DOHH2 (cell line): ENCODE measurements at regions not wholly inside any gene's neighbourhood (a gene's known extent, or its start where the extent isn't known, plus 50 kb on each side); places are given as distances from the start of the nearest gene placed in this dataset.

Source experiments
- H3F3A ChIP-seq: fragments of 200-600 bp; sonication (generic), shearing (Covaris generic); 2 replicates; pipeline ENCODE4 v1.6.0; 2016; ENCODE audit warnings: antibody characterized with exemption, mild to moderate bottlenecking; ENCODE audit not compliant: control insufficient read depth, insufficient read depth
- H3K27ac ChIP-seq: fragments of 200-600 bp; sonication (generic); 2 replicates; pipeline ENCODE4 v1.5.1; 2014; ENCODE audit warnings: low read depth, mild to moderate bottlenecking, low read length, moderate library complexity
- H3K27me3 ChIP-seq: fragments of 200-600 bp; sonication (generic); 2 replicates; pipeline ENCODE4 v1.6.1; 2014; ENCODE audit warnings: mild to moderate bottlenecking, low read length, mixed read lengths; ENCODE audit not compliant: control insufficient read depth
- H3K36me3 ChIP-seq: fragments of 200-600 bp; sonication (generic); 2 replicates; pipeline ENCODE4 v1.6.1; 2014; ENCODE audit warnings: mild to moderate bottlenecking, low read length, moderate library complexity, mixed read lengths; ENCODE audit not compliant: control insufficient read depth
- H3K4me1 ChIP-seq: fragments of 200-600 bp; sonication (generic); 2 replicates; pipeline ENCODE4 v1.6.1; 2014; ENCODE audit warnings: mild to moderate bottlenecking, low read length, mixed read lengths; ENCODE audit not compliant: control insufficient read depth
- H3K4me2 ChIP-seq: fragments of 200-600 bp; sonication (generic); 2 replicates; pipeline ENCODE4 v1.6.0; 2014; ENCODE audit warnings: mild to moderate bottlenecking, low read length, moderate library complexity
- H3K4me3 ChIP-seq: fragments of 200-600 bp; sonication (generic); 2 replicates; pipeline ENCODE4 v1.5.1; 2014; ENCODE audit warnings: mild to moderate bottlenecking, low read length, mixed read lengths
- H3K79me2 ChIP-seq: fragments of 200-600 bp; sonication (generic); 2 replicates; pipeline ENCODE4 v1.6.1; 2014; ENCODE audit warnings: mild to moderate bottlenecking, low read length, mixed read lengths; ENCODE audit not compliant: control insufficient read depth
- H3K9me2 ChIP-seq: fragments of 200-600 bp; sonication (generic); replicated peaks from 2 replicates; pipeline ENCODE4 v1.6.1; 2014; ENCODE audit warnings: mild to moderate bottlenecking, low read length, mixed read lengths; ENCODE audit not compliant: control insufficient read depth
- H3K9me3 ChIP-seq: fragments of 200-600 bp; sonication (generic); 2 replicates; pipeline ENCODE4 v1.6.1; 2014; ENCODE audit warnings: antibody characterized with exemption, low read length, mixed read lengths; ENCODE audit not compliant: control insufficient read depth, insufficient read depth
- H4K20me1 ChIP-seq: fragments of 200-600 bp; sonication (generic); 2 replicates; pipeline ENCODE4 v1.6.0; 2014; ENCODE audit warnings: low read depth, mild to moderate bottlenecking, antibody characterized with exemption, low read length, moderate library complexity; ENCODE audit not compliant: control insufficient read depth, insufficient read depth
- EZH2phosphoT487 ChIP-seq: fragments of 200-600 bp; sonication (generic); IDR thresholded peaks from 2 replicates; pipeline ENCODE4 v1.6.1; 2017; ENCODE audit warnings: borderline replicate concordance, mild to moderate bottlenecking, antibody characterized with exemption, low read length, moderate library complexity, mixed read lengths
- TF ChIP-seq, protein P1 (sequence below): fragments of 200-600 bp; sonication (generic); IDR thresholded peaks from one replicate; pipeline ENCODE4 v1.5.1; 2014; ENCODE audit warnings: antibody characterized with exemption, mild to moderate bottlenecking, low read depth, low read length; ENCODE audit not compliant: poor library complexity, severe bottlenecking

GRCh38 chr3:161890147-161890625, 393.6 kb downstream of the OTOL1 start:
- Histone ChIP-seq H3K27ac (no peak overlapping the region), H4K20me1 (no peaks in the 10 kb centered on the region), H3K27me3 (no peaks in the 10 kb centered on the region), H3K4me1 (no peaks in the 10 kb centered on the region), H3K79me2 (no peaks in the 10 kb centered on the region), H3K36me3 (no peaks in the 10 kb centered on the region), H3K4me3 (no peak overlapping the region), H3K4me2 (no peak overlapping the region), H3F3A (no peaks in the 10 kb centered on the region), H3K9me3 (no peaks in the 10 kb centered on the region), H3K9me2 (no peaks in the 10 kb centered on the region)
- TF ChIP-seq, protein P1, sequence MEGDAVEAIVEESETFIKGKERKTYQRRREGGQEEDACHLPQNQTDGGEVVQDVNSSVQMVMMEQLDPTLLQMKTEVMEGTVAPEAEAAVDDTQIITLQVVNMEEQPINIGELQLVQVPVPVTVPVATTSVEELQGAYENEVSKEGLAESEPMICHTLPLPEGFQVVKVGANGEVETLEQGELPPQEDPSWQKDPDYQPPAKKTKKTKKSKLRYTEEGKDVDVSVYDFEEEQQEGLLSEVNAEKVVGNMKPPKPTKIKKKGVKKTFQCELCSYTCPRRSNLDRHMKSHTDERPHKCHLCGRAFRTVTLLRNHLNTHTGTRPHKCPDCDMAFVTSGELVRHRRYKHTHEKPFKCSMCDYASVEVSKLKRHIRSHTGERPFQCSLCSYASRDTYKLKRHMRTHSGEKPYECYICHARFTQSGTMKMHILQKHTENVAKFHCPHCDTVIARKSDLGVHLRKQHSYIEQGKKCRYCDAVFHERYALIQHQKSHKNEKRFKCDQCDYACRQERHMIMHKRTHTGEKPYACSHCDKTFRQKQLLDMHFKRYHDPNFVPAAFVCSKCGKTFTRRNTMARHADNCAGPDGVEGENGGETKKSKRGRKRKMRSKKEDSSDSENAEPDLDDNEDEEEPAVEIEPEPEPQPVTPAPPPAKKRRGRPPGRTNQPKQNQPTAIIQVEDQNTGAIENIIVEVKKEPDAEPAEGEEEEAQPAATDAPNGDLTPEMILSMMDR, result no peak
- TF ChIP-seq EZH2phosphoT487, result no peak

DNA sequence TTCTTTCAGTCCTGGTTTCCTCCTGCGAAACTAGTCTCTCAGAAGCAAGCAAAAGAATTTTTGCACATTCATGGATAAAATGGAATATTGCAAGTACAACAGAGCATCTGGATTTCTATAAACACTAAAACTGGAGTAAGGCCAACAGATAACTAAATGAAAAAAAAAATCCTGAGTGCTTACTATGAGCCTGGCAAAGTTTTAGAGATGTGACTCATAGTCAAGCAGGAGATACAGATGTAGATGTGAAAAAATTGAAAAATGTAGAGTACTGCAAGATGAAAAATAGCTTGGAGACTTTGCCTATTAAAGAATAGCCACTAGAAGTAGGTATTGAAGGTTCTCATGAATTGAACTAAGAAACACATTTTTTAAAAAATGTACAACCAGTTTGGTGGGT, 397.4 kb downstream of the OTOL1 start:
- H3K9me3 ChIP-seq, result no peaks in the 10 kb centered on the region
- no peak overlapping the region for H3K4me3 ChIP-seq
- no peak overlapping the region for H3K27ac ChIP-seq
- TF ChIP-seq, protein P1, result no peak
- no peak for TF ChIP-seq EZH2phosphoT487
- no peaks in the 10 kb centered on the region for H3F3A ChIP-seq
- no peaks in the 10 kb centered on the region for H3K4me1 ChIP-seq
- no peaks in the 10 kb centered on the region for H4K20me1 ChIP-seq
- no peaks in the 10 kb centered on the region for H3K9me2 ChIP-seq
- no peaks in the 10 kb centered on the region for H3K79me2 ChIP-seq
- H3K4me2 ChIP-seq, result no peak overlapping the region
- no peaks in the 10 kb centered on the region for H3K27me3 ChIP-seq
- H3K36me3 ChIP-seq, result no peaks in the 10 kb centered on the region

- H3K4me1 ChIP-seq, result no peaks in the 10 kb centered on the region
- no peaks in the 10 kb centered on the region for H3K27me3 ChIP-seq
- no peaks in the 10 kb centered on the region for H3K79me2 ChIP-seq
- H3K4me2 ChIP-seq, result no peak overlapping the region
- H3K9me2 ChIP-seq, result no peaks in the 10 kb centered on the region
- TF ChIP-seq, protein P1, result no peak
- TF ChIP-seq EZH2phosphoT487, result no peak
- H3K36me3 ChIP-seq, result no peaks in the 10 kb centered on the region
- H3K27ac ChIP-seq, result no peak overlapping the region
- H3K4me3 ChIP-seq, result no peak overlapping the region
- no peaks in the 10 kb centered on the region for H4K20me1 ChIP-seq
- no peaks in the 10 kb centered on the region for H3K9me3 ChIP-seq
- H3F3A ChIP-seq, result no peaks in the 10 kb centered on the region
Observed at GRCh38 chr3:161894657-161895056, 398.0 kb downstream of the OTOL1 start.
